DMS79 (cell line): ENCODE measurements at regions not wholly inside any gene's neighbourhood (a gene's known extent, or its start where the extent isn't known, plus 50 kb on each side); places are given as distances from the start of the nearest gene placed in this dataset.
"Not testable (repeated sequence)": the region's sequence is repeated elsewhere in the genome, so short reads cannot be mapped to it uniquely, and the experiment has no call there.

Source experiments
- DNase-seq: peaks from one replicate; lab custom pipeline; 2025; lab: John Stamatoyannopoulos, UW

DNA sequence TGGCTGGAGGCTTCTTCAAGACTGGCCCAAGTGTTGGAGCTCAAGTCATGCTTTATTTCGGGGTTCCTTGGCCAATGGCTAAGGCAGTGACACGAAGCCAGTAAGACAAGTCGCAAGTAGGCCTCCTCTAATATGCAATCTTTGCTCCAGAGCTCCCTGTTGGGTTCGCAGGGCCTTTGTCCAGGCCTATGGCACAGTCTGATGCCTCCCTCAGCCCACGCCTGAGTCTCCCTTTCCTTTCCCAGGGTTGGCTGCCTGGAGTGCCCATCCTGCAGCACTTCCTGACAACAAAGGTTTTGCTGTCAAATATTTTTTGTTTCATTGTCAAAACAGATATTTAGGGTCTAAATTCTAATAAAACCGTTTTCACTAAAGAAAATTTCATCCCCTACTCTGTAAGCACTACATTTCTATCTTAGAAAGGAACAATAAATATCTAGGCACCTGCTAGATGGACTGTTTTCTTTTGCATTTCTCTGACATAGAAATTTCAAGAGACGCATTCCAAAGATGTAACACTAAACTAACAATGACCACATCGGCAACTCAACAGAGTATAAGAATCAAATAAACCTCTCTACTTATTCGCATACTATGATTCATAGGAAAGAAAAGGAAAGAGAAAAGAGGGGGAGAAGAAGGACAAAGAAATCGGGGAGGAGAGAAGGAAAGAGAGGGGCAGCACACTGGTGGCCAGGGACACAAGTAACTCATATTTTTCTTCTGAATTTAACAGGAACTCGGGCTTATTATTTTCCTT, 393.1 kb upstream of the ATP11B start:
- no peak for DNase-seq

DNA sequence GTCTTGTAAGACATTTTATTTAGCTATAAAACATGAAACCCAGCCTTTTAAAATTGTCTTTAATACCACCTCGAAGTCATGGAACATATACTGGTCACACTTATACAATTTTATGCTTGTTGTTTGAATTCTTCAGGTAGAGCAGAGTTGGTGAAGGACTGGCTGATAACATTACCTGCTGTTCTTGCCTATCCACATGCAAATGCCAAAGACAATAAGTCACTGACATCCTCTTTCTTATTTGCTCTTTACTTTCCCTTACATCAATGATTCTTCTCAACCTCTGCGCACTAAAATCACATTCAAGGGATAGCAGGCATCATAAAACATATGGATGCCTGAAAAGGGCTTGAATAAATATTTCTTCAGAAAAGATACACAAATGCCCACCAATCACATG, 392.5 kb upstream of the ATP11B start:
- DNase-seq, result no peak

DNA sequence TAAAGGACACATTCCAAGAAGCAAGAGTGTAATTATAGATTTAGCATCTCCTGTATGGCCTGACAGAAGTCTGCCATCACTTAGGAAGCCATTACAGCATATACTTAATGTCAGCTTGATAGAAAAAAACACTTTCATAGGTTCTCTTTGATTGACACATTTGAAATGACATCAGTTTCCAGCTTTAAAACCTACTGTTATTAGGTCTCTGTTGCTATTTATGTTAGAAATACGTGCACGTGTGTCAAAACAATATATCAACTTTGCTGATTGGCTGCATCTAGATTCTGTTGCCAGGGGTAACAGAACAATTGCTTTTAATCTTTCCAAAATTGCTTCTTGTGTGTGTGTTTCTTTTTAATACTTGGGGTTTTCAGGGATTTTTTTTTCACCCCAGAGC, 389.3 kb upstream of the ATP11B start:
- no peak for DNase-seq

DNA sequence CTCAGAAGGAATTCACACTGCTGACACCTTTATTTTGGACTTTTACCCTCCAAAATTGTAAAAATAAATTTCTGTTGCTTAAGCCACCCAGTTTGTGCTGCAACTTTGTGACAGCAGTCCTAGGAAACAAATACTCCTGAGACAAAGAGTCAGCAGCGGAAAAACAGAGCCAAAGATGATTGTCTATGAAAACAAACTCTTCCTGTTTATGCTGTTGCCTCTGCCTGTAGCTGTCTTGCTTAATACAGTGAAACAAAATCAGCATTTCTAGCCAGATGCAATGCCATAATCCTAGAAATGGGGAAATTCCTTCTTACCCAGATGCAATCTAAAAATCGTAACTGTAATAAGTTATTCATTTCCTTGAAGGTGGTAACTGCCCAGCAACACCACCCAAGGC, 387.5 kb upstream of the ATP11B start:
- no peak for DNase-seq

DNA sequence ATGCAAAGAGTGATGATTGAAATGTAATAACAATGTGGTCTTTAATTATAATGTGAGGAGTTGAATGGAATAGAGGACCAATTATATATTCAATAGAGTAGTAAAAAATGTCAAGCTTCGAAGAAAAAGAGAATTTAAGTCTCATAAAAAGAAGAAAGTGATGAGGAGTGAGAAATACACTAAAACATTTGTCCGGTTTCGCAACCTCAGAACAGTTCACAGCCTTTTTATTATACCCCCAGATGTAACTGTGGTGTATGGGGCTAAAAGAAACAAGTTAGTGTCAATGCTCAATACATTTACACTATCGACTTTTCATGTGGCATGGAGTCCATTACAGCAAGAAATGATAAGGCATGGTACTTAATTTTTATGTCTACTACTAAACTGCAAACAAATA, 386.5 kb upstream of the ATP11B start:
- no peak for DNase-seq

- DNase-seq, result no peak
These were observed 383.3 kb upstream of the ATP11B start for GRCh38 chr3:182410051-182410450.

GRCh38 chr3:182412066-182412465, 381.2 kb upstream of the ATP11B start:
- no peak for DNase-seq

GRCh38 chr3:182413061-182413460, 380.2 kb upstream of the ATP11B start:
- DNase-seq, result no peak

DNA sequence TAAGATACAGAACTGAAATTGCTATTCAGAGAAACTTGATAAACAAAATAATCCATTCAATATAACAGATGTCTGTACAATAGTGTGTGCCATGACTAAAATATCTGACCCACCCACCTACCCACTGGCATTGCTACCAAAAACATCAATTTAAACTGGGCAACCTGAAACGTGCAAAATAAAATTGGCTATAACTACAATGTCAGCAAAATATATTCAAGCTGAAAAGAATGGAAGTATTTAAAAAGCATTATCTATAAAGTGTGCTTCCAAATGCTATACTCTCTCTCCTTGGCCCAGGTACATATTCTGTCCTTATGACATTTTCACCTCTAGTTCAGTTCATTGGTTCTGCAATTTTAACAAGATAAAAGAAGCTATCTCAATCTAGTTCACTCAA, 379.6 kb upstream of the ATP11B start:
- no peak for DNase-seq

DNA sequence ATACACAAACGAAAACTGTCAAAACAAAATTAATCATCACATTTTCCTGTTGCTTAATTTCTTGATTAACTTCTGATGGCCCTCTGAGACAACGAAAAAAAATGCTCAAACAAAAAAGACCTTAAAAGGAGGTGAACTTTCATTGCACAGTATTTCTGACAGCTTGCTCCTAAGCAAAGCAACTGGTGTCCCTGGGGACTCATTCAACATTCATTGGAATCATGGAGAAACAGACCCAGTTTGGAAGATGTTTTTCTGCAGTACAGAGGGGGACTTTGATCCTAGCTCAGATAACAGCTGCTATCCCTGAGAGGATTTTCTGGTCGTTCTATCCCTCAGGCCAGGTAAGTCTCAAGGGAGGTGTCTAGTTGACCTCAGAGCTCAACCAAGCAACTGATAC, 378.7 kb upstream of the ATP11B start:
- no peak for DNase-seq

- DNase-seq, result no peak
These were observed 372.6 kb upstream of the ATP11B start for GRCh38 chr3:182420741-182421140.

GRCh38 chr3:182424006-182424405, 369.3 kb upstream of the ATP11B start:
- no peak for DNase-seq

- not testable (repeated sequence) for DNase-seq
These were observed 367.2 kb upstream of the ATP11B start for GRCh38 chr3:182425926-182426718.

GRCh38 chr3:182431972-182432371, 361.3 kb upstream of the ATP11B start:
- not testable (repeated sequence) for DNase-seq

GRCh38 chr3:182435860-182436259, 357.4 kb upstream of the ATP11B start:
- DNase-seq, result no peak

DNA sequence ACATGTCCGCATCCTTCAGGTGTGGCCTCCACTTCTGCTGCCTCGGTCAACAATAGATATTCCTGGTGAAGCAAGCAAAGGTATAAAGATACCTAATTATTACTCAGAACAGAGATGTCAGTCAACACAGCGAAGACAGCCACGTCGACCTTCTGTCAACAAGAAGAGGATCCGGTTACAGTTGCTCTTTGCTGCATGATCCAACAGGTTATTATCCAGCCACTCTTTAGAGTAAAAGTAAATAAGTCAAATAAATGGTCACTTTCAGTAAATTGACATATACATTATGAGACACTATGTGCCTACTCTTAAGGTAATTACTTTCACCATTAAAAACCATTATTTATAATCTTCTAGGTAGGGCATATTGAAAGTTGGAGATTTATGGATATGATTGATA, 356.8 kb upstream of the ATP11B start:
- no peak for DNase-seq

- no peak for DNase-seq
These were observed 354.9 kb upstream of the ATP11B start for GRCh38 chr3:182438398-182438797.

DNA sequence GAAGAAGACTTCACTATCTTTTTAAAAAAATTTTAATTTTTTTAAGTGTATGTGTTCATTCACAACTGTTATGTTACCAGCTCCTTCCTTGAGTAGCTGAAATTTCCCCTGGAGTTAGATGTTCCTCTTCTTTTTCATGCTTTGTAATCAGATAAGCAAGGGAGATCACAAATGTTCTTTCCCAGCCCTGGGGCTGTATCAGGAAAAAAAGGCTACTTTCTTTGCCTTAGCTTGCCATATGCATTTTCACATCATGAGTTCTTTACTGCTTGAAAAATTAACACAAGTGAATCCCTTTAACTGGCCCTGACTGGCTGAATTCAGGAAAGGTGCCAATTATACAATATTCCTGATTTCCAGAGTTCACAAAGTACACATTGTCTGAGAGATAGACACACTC, 353.2 kb upstream of the ATP11B start:
- DNase-seq, result no peak

GRCh38 chr3:182445576-182445975, 347.7 kb upstream of the ATP11B start:
- no peak for DNase-seq

DNA sequence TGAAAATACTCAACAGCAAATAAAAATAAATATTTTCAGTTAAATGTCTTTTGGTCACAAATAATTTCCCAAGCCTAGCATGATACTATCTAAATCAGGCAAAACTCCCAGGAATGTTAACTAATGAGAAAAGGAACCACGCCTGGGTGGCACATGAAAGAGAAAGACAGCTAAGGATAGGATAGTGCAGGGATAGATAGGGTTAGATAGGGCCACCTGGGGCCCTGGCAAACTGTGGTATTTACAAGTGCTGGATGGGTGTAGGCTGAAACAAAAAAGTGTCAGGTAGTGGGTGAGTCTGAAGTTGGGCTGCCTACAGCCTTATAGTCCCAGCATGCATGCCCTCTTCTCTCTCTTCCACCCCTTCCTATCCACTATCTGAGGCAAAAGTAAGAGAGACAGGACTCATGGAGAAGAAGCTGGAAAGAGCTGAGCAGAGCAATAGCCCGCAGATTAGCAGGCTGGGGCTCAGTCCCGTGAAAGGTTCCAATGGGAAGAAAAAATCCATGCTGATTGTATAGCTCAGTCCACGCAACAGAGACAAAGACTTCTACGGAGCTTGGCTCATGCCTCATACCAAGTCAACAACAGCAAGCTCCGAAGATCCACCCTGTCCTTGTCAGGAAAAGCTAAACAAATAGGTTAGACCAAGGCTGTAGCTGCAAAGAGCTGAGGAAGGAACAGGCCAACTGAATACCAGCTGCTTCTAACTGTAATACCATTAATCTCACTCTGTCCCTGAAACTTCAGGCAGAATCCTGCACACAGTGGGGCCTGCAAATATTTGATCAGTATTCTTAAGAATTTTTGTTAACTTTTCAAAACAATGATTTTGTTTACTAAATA, 342.1 kb upstream of the ATP11B start:
- DNase-seq, result no peak

GRCh38 chr3:182451871-182452270, 341.4 kb upstream of the ATP11B start:
- no peak for DNase-seq

DNA sequence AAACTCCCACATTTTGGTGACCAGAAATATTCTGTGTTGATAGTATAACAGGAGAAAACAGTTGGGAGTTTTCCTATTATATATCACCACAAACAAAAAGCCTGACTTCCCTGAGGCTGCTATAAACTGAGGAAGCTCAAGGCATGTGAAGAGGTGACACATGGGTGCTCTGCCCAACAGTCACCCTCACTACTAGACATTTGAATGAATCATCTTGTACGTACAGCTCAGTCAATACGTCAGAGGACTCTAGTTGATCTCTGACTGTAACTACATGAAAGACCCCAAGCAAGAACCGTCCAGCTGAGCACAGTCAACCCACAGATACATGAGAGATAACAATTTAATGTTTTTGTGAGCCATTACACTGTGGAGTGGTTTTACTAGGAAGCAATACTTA, 338.3 kb upstream of the ATP11B start:
- DNase-seq, result no peak

- no peak for DNase-seq
These were observed 333.0 kb upstream of the ATP11B start for GRCh38 chr3:182460303-182460702.
